HUES6 (cell line): ENCODE measurements at regions not wholly inside any gene's neighbourhood (a gene's known extent, or its start where the extent isn't known, plus 50 kb on each side); places are given as distances from the start of the nearest gene placed in this dataset.

Experiments
- H3K27ac ChIP-seq: 2 replicates; pipeline ENCODE4 v1.7.0; 2013; ENCODE audit warnings: low read depth, mild to moderate bottlenecking, low read length, inconsistent platforms
- H3K27me3 ChIP-seq: 2 replicates; pipeline ENCODE4 v1.6.1; 2013; ENCODE audit warnings: low read length; ENCODE audit not compliant: control insufficient read depth, insufficient read depth
- H3K36me3 ChIP-seq: 2 replicates; pipeline ENCODE4 v1.6.1; 2013; ENCODE audit warnings: low read length; ENCODE audit not compliant: control insufficient read depth, insufficient read depth
- H3K4me1 ChIP-seq: 2 replicates; pipeline ENCODE4 v1.6.1; 2013; ENCODE audit warnings: low read length; ENCODE audit not compliant: control insufficient read depth, insufficient read depth
- H3K4me3 ChIP-seq: 2 replicates; pipeline ENCODE4 v1.5.1; 2013; ENCODE audit warnings: low read depth, low read length
- H3K9ac ChIP-seq: one replicate; pipeline ENCODE4 v1.6.1; 2013; ENCODE audit warnings: mild to moderate bottlenecking, low read length
- H3K9me3 ChIP-seq: 2 replicates; pipeline ENCODE4 v1.6.1; 2013; ENCODE audit warnings: low read depth, low read length; ENCODE audit not compliant: control insufficient read depth, insufficient read depth

GRCh38 chr13:90526711-90527110, 820.8 kb upstream of the MIR17HG start:
- Histone ChIP-seq H3K27me3 (no peaks in the 10 kb centered on the region), H3K9me3 (no peaks in the 10 kb centered on the region), H3K4me1 (no peaks in the 10 kb centered on the region), H3K9ac (no peak overlapping the region), H3K27ac (no peak overlapping the region), H3K4me3 (no peak overlapping the region), H3K36me3 (no peaks in the 10 kb centered on the region)

GRCh38 chr13:90531744-90532143, 815.7 kb upstream of the MIR17HG start:
- Histone ChIP-seq H3K4me1 (no peaks in the 10 kb centered on the region), H3K27me3 (no peaks in the 10 kb centered on the region), H3K27ac (no peak overlapping the region), H3K4me3 (no peak overlapping the region), H3K36me3 (no peaks in the 10 kb centered on the region), H3K9ac (no peak overlapping the region), H3K9me3 (no peaks in the 10 kb centered on the region)

GRCh38 chr13:90532861-90533492, 814.5 kb upstream of the MIR17HG start:
- Histone ChIP-seq H3K9me3 (no peaks in the 10 kb centered on the region), H3K27me3 (no peaks in the 10 kb centered on the region), H3K9ac (no peak overlapping the region), H3K4me3 (no peak overlapping the region), H3K4me1 (no peaks in the 10 kb centered on the region), H3K36me3 (no peaks in the 10 kb centered on the region), H3K27ac (no peak overlapping the region)

GRCh38 chr13:90533866-90534265, 813.6 kb upstream of the MIR17HG start:
- Histone ChIP-seq H3K4me3 (no peak overlapping the region), H3K9me3 (no peaks in the 10 kb centered on the region), H3K36me3 (no peaks in the 10 kb centered on the region), H3K9ac (no peak overlapping the region), H3K27me3 (no peaks in the 10 kb centered on the region), H3K27ac (no peak overlapping the region), H3K4me1 (no peaks in the 10 kb centered on the region)

GRCh38 chr13:90534617-90535370, 812.7 kb upstream of the MIR17HG start:
- Histone ChIP-seq H3K9ac (no peak overlapping the region), H3K27ac (no peak overlapping the region), H3K4me3 (no peak overlapping the region), H3K27me3 (no peaks in the 10 kb centered on the region), H3K36me3 (no peaks in the 10 kb centered on the region), H3K4me1 (no peaks in the 10 kb centered on the region), H3K9me3 (no peaks in the 10 kb centered on the region)

- no peak overlapping the region for H3K4me3 ChIP-seq
- H3K36me3 ChIP-seq: no peaks in the 10 kb centered on the region
- no peaks in the 10 kb centered on the region for H3K27me3 ChIP-seq
- no peak overlapping the region for H3K27ac ChIP-seq
- no peaks in the 10 kb centered on the region for H3K9me3 ChIP-seq
- no peak overlapping the region for H3K9ac ChIP-seq
- no peaks in the 10 kb centered on the region for H3K4me1 ChIP-seq
Measured at GRCh38 chr13:90535421-90535820, 812.1 kb upstream of the MIR17HG start.

GRCh38 chr13:90538063-90538462, 809.4 kb upstream of the MIR17HG start:
- no peaks in the 10 kb centered on the region for H3K36me3 ChIP-seq

GRCh38 chr13:90541346-90541745, 806.1 kb upstream of the MIR17HG start:
- no peaks in the 10 kb centered on the region for H3K36me3 ChIP-seq
- no peak overlapping the region for H3K27ac ChIP-seq
- peaks cover 10% of the 10 kb centered on the region for H3K9me3 ChIP-seq
- H3K27me3 ChIP-seq: no peaks in the 10 kb centered on the region
- no peak overlapping the region for H3K9ac ChIP-seq
- no peaks in the 10 kb centered on the region for H3K4me1 ChIP-seq
- no peak overlapping the region for H3K4me3 ChIP-seq

More at GRCh38 chr13:90538063-90538462, 809.4 kb upstream of the MIR17HG start:
- no peaks in the 10 kb centered on the region for H3K9me3 ChIP-seq
- no peaks in the 10 kb centered on the region for H3K27me3 ChIP-seq
- no peak overlapping the region for H3K27ac ChIP-seq
- no peaks in the 10 kb centered on the region for H3K4me1 ChIP-seq
- no peak overlapping the region for H3K4me3 ChIP-seq
- no peak overlapping the region for H3K9ac ChIP-seq

GRCh38 chr13:90542959-90543505, 804.5 kb upstream of the MIR17HG start:
- Histone ChIP-seq H3K9me3 (peaks cover 24% of the 10 kb centered on the region), H3K27me3 (no peaks in the 10 kb centered on the region), H3K27ac (no peak overlapping the region), H3K36me3 (no peaks in the 10 kb centered on the region), H3K4me1 (no peaks in the 10 kb centered on the region), H3K9ac (no peak overlapping the region), H3K4me3 (no peak overlapping the region)

GRCh38 chr13:90545070-90545840, 802.2 kb upstream of the MIR17HG start:
- Histone ChIP-seq H3K9me3 (peaks cover 29% of the 10 kb centered on the region), H3K9ac (no peak overlapping the region), H3K27ac (no peak overlapping the region), H3K36me3 (no peaks in the 10 kb centered on the region), H3K4me3 (no peak overlapping the region), H3K4me1 (no peaks in the 10 kb centered on the region), H3K27me3 (no peaks in the 10 kb centered on the region)
